ENCODE measurements at regions not wholly inside any gene's neighbourhood (a gene's known extent, or its start where the extent isn't known, plus 50 kb on each side); places are given as distances from the start of the nearest gene placed in this dataset.

- no peak for ATAC-seq (replicated peaks in 1 of 2)
- peaks cover 16% of the 10 kb centered on the region for H3K4me1 Mint-ChIP-seq (ENCODE audit: low read depth)
These were observed 68.6 kb downstream of the TMEM30B start for GRCh38 chr14:61212546-61212945.

GRCh38 chr14:61211476-61212255, 69.5 kb downstream of the TMEM30B start:
- ATAC-seq (replicated peaks in 1 of 2), result no peak
- Mint-ChIP-seq H3K27ac (no peak overlapping the region), H3K4me1 (ENCODE audit: low read depth) (peaks cover 16% of the 10 kb centered on the region), H3K9me3 (no peaks in the 10 kb centered on the region), H3K27me3 (ENCODE audit: low read depth) (peaks cover 24% of the 10 kb centered on the region), H3K4me3 (no peak overlapping the region), H3K36me3 (ENCODE audit: insufficient read depth in 2 of 2) (no peaks in the 10 kb centered on the region)
- no peak for DNase-seq

More at GRCh38 chr14:61212546-61212945, 68.6 kb downstream of the TMEM30B start:
- Mint-ChIP-seq H3K36me3 (ENCODE audit: insufficient read depth in 2 of 2) (no peaks in the 10 kb centered on the region), H3K4me3 (no peak overlapping the region), H3K27me3 (ENCODE audit: low read depth) (peaks cover 26% of the 10 kb centered on the region), H3K27ac (no peak overlapping the region), H3K9me3 (no peaks in the 10 kb centered on the region)
- no peak for DNase-seq

GRCh38 chr14:61203081-61203753, 77.9 kb downstream of the TMEM30B start:
- no peaks in the 10 kb centered on the region for H3K4me1 Mint-ChIP-seq (ENCODE audit: low read depth)
- ATAC-seq (replicated peaks in 1 of 2) (no peak), DNase-seq (no peak)
- H3K27me3 Mint-ChIP-seq (ENCODE audit: low read depth), result peaks cover 34% of the 10 kb centered on the region
- no peaks in the 10 kb centered on the region for H3K9me3 Mint-ChIP-seq
- H3K27ac Mint-ChIP-seq, result no peak overlapping the region
- H3K4me3 Mint-ChIP-seq, result no peak overlapping the region
- no peaks in the 10 kb centered on the region for H3K36me3 Mint-ChIP-seq (ENCODE audit: insufficient read depth in 2 of 2)

- no peak for ATAC-seq (replicated peaks in 1 of 2)
- H3K27ac Mint-ChIP-seq, result no peak overlapping the region
- no peaks in the 10 kb centered on the region for H3K4me1 Mint-ChIP-seq (ENCODE audit: low read depth)
- no peaks in the 10 kb centered on the region for H3K9me3 Mint-ChIP-seq
- H3K36me3 Mint-ChIP-seq (ENCODE audit: insufficient read depth in 2 of 2), result no peaks in the 10 kb centered on the region
- H3K4me3 Mint-ChIP-seq, result no peak overlapping the region
- DNase-seq, result no peak
- H3K27me3 Mint-ChIP-seq (ENCODE audit: low read depth), result peaks cover 45% of the 10 kb centered on the region
These were observed 79.0 kb downstream of the TMEM30B start for GRCh38 chr14:61202124-61202523.

GRCh38 chr14:61201171-61201570, 80.0 kb downstream of the TMEM30B start:
- peaks cover 55% of the 10 kb centered on the region for H3K27me3 Mint-ChIP-seq (ENCODE audit: low read depth)
- DNase-seq (no peak), ATAC-seq (replicated peaks in 1 of 2) (no peak)
- H3K4me1 Mint-ChIP-seq (ENCODE audit: low read depth), result no peaks in the 10 kb centered on the region
- no peaks in the 10 kb centered on the region for H3K36me3 Mint-ChIP-seq (ENCODE audit: insufficient read depth in 2 of 2)
- H3K9me3 Mint-ChIP-seq, result no peaks in the 10 kb centered on the region
- H3K4me3 Mint-ChIP-seq, result no peak overlapping the region
- no peak overlapping the region for H3K27ac Mint-ChIP-seq

GRCh38 chr14:61197416-61197815, 83.7 kb downstream of the TMEM30B start:
- Mint-ChIP-seq H3K9me3 (no peaks in the 10 kb centered on the region), H3K36me3 (ENCODE audit: insufficient read depth in 2 of 2) (no peaks in the 10 kb centered on the region), H3K27ac (no peak overlapping the region), H3K27me3 (ENCODE audit: low read depth) (peaks cover 65% of the 10 kb centered on the region), H3K4me3 (no peak overlapping the region), H3K4me1 (ENCODE audit: low read depth) (no peaks in the 10 kb centered on the region)
- DNase-seq (no peak), ATAC-seq (replicated peaks in 1 of 2) (no peak)

- Mint-ChIP-seq H3K9me3 (no peaks in the 10 kb centered on the region), H3K4me3 (no peak overlapping the region), H3K27ac (no peak overlapping the region), H3K4me1 (ENCODE audit: low read depth) (no peaks in the 10 kb centered on the region), H3K36me3 (ENCODE audit: insufficient read depth in 2 of 2) (no peaks in the 10 kb centered on the region), H3K27me3 (ENCODE audit: low read depth) (peaks cover 67% of the 10 kb centered on the region)
- no peak for ATAC-seq (replicated peaks in 1 of 2)
- DNase-seq, result no peak
These were observed 84.3 kb downstream of the TMEM30B start for GRCh38 chr14:61196792-61197191.

- Mint-ChIP-seq H3K27ac (no peak overlapping the region), H3K4me1 (ENCODE audit: low read depth) (no peaks in the 10 kb centered on the region), H3K27me3 (ENCODE audit: low read depth) (peaks cover 73% of the 10 kb centered on the region)
These were observed 85.1 kb downstream of the TMEM30B start for GRCh38 chr14:61196034-61196433.

GRCh38 chr14:61193476-61193875, 87.7 kb downstream of the TMEM30B start:
- H3K36me3 Mint-ChIP-seq (ENCODE audit: insufficient read depth in 2 of 2), result no peaks in the 10 kb centered on the region
- H3K4me1 Mint-ChIP-seq (ENCODE audit: low read depth), result peaks cover 11% of the 10 kb centered on the region
- peaks cover 77% of the 10 kb centered on the region for H3K27me3 Mint-ChIP-seq (ENCODE audit: low read depth)
- no peak overlapping the region for H3K27ac Mint-ChIP-seq
- H3K9me3 Mint-ChIP-seq, result no peaks in the 10 kb centered on the region
- no peak overlapping the region for H3K4me3 Mint-ChIP-seq
- no peak for DNase-seq
- no peak for ATAC-seq (replicated peaks in 1 of 2)

More at GRCh38 chr14:61196034-61196433, 85.1 kb downstream of the TMEM30B start:
- Mint-ChIP-seq H3K4me3 (no peak overlapping the region), H3K36me3 (ENCODE audit: insufficient read depth in 2 of 2) (no peaks in the 10 kb centered on the region), H3K9me3 (no peaks in the 10 kb centered on the region)
- DNase-seq, result no peak
- ATAC-seq (replicated peaks in 1 of 2), result no peak

GRCh38 chr14:61192989-61193388, 88.1 kb downstream of the TMEM30B start:
- no peak for DNase-seq
- Mint-ChIP-seq H3K4me1 (ENCODE audit: low read depth) (peaks cover 11% of the 10 kb centered on the region), H3K36me3 (ENCODE audit: insufficient read depth in 2 of 2) (no peaks in the 10 kb centered on the region), H3K9me3 (no peaks in the 10 kb centered on the region), H3K27ac (no peak overlapping the region), H3K4me3 (no peak overlapping the region), H3K27me3 (ENCODE audit: low read depth) (peaks cover 72% of the 10 kb centered on the region)
- ATAC-seq (replicated peaks in 1 of 2), result no peak

GRCh38 chr14:61191733-61192132, 89.4 kb downstream of the TMEM30B start:
- DNase-seq (no peak), ATAC-seq (replicated peaks in 1 of 2) (no peak)
- no peak overlapping the region for H3K27ac Mint-ChIP-seq
- no peaks in the 10 kb centered on the region for H3K36me3 Mint-ChIP-seq (ENCODE audit: insufficient read depth in 2 of 2)
- H3K27me3 Mint-ChIP-seq (ENCODE audit: low read depth), result peaks cover 71% of the 10 kb centered on the region
- no peak overlapping the region for H3K4me3 Mint-ChIP-seq
- H3K9me3 Mint-ChIP-seq, result no peaks in the 10 kb centered on the region
- peaks cover 11% of the 10 kb centered on the region for H3K4me1 Mint-ChIP-seq (ENCODE audit: low read depth)

GRCh38 chr14:61190341-61190740, 90.8 kb downstream of the TMEM30B start:
- Mint-ChIP-seq H3K27ac (no peak overlapping the region), H3K4me1 (ENCODE audit: low read depth) (peaks cover 11% of the 10 kb centered on the region), H3K4me3 (no peak overlapping the region), H3K36me3 (ENCODE audit: insufficient read depth in 2 of 2) (no peaks in the 10 kb centered on the region), H3K27me3 (ENCODE audit: low read depth) (peaks cover 71% of the 10 kb centered on the region), H3K9me3 (no peaks in the 10 kb centered on the region)
- no peak for DNase-seq
- no peak for ATAC-seq (replicated peaks in 1 of 2)

- Mint-ChIP-seq H3K27me3 (ENCODE audit: low read depth) (peaks cover 75% of the 10 kb centered on the region), H3K9me3 (no peaks in the 10 kb centered on the region), H3K4me1 (ENCODE audit: low read depth) (peaks cover 16% of the 10 kb centered on the region), H3K4me3 (peak overlapping the region; percentile 70 to 77), H3K36me3 (ENCODE audit: insufficient read depth in 2 of 2) (no peaks in the 10 kb centered on the region), H3K27ac (no peak overlapping the region)
- ATAC-seq (replicated peaks in 1 of 2) (peak; percentile 65 to 78), DNase-seq (peak; percentile 47 to 65)
These were observed 91.9 kb downstream of the TMEM30B start for GRCh38 chr14:61188978-61189808.

Data from activated T-cell treated with anti-CD3 and anti-CD28 coated beads, Interleukin-2, amount 50 U/mL, for 72 hours (primary cell).